ENCODE measurements at regions not wholly inside any gene's neighbourhood (a gene's known extent, or its start where the extent isn't known, plus 50 kb on each side); places are given as distances from the start of the nearest gene placed in this dataset.

DNA sequence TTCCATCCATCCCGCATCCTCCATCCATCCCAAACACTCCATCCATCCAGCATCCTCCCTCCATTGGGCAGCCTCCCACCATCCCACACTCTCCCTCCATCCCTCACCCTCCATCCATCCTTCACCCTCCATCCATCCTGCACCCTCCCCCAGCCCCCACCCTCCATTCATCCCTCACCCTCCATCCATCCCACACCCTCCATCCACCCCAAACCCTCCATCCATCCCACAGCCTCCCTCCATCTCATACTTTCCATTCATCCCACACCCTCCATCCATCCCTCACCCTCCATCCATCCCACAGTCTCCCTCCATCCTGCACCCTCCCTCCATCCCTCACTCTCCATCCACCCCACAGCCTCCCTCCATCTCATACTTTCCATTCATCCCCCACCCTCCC lies 60.4 kb downstream of the FOXI2 start:
- DNase-seq = no peak

DNA sequence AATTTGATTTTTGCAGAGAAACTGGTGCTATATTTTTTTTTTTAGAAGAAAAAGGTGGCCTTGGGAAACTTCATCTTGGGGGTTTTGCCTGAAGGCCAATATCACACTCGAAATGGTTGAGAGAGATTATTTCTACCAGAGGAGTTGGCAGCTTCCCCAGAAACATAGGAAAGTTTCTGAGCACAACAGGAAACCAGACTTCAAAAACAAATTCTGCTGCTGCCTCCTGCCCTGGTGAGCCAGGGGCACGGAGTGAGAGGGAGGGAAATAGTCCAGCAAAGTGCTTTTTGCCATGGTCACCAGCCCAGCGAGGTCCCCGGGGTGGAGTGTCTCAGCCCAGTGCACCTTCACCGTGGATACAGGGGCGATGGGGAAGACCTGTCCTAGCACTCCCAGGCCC lies 61.1 kb downstream of the FOXI2 start:
- DNase-seq = no peak

DNA sequence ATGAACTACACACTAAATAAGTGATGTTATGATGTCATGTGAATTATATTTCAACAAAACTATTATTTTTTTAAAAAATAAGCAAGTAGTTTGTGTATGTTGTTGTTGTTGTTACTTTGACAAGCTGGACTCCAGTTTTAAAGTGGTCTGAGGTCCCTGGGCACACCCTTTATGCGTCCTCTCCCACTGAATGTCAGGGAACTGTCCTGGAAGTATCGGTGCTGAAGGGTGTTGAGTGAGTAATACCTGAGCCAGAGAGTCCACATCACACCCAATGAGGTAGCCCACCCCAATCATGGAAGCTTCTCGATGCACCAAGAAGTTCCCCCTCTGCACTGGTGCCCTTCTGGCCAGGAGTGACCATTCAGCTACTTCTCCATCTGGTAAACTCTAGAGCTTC lies 64.3 kb downstream of the FOXI2 start:
- DNase-seq = no peak

DNA sequence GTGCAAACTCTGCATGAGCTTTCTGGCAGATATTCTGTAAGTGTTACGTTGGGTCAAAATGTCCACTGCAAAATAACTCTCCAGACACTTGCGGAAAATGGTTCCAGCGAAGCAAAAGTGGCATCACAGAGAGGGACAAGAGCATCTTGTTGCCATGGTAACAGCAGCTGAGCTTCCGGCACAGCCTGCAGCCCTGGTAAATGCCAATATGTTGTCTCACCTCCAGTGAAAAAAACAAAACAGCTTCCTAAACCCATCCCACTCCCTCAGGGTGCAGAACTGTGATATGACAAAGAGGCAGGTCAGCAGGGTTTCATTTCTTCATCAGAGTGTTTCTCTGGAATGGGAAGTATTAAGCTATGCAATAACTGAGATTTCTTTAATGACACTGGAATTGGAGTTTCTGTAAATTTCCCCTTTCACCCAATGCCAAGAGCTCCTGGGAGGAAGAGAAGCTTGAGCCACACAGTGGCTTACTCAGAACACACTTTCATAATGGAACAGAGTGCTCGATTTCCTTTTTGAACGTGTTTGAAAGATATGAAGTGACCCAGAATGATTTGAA lies 65.6 kb downstream of the FOXI2 start:
- DNase-seq = no peak

DNA sequence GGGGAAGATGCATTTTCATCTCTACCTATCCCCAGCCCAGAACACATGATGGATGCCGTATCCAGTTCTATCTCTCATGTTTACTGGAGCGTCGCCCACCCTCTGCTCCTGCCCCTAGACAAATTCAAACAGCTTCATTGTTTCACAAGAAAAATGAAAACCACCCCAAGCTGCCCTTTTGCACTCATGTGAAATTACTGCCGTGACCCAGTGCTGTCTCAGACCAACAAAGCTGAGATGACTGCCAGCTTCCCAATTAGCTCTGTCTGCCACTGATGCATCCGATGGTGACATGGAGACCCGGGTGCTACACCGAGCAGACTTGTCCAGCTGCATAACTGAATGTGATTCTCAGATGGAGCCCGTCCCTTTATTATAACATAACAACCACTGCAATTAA lies 67.7 kb downstream of the FOXI2 start:
- DNase-seq = no peak

DNA sequence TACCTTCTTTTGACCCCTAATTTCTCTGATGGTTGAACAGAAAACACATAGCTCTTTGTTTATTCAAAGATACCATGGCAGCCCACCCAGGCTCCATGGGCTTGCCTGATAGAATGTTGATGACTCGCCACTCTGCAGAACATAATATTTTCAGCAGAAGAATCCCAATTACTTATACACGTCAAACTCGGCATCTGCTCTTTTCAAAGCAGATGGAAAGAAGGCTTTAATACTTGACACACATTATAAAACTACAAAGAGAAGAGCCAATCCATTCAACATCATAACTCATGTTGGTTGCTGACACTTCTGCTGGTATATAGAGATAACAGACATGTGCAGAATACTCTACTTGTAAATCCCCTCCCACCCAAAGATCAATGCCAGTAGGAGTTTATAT lies 69.0 kb downstream of the FOXI2 start:
- DNase-seq = no peak

DNA sequence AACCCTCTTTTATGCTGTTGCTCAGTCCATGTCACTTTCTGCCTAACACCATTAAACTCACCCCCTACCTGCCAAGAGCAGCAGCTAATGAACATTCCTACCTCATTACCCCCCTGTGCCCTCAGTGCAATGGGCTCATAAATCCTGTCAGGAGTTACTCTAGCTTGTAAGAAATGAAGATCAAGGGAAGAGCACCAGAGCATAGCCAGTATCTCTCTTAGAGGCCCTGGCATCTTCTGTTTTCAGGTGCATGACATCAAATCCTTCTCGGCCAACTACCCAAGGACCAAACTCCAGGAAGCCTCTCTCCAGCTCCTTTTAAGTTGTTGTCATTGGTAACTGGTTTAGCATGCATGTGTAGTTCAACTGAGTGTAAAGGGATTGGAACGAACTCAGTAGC lies 75.1 kb downstream of the FOXI2 start:
- DNase-seq = no peak

DNA sequence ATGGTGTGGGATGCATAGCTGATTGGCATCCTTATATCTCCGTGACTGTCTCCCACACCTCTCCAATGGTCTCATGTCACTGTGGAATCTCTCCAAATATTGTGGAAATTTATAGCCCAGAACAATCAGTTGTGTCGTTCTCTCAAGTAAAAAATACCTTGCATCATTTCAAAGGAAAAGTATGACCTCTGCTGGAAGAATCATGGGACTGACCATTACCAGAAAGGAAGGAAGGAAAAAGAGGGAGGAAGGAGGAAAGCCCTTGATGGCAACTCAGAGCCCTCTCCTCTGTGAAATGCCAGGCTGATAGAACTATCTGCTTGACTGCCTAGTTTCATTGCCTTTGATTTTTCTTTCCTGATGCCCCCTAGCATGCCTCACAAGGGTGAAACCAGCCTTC lies 76.3 kb downstream of the FOXI2 start:
- peak; percentile 6 for DNase-seq

DNA sequence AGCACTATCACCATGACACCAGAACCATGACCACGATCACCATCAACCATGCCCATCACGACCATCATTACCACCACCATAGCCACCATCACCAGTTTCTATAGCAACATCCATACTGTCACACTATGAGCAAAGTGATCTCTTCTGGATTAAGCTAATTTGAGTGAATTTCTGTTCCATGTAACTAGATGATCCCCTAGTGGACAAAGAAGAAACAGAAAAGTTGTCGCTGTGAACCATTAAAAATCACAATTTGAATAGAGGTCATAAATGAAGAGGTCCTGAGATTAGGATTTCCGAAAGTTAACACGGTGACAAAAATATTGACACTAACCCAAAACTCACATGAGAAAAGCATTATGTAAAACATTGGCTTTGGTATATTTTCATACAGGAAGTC lies 77.6 kb downstream of the CLRN3 start:
- no peak for DNase-seq

DNA sequence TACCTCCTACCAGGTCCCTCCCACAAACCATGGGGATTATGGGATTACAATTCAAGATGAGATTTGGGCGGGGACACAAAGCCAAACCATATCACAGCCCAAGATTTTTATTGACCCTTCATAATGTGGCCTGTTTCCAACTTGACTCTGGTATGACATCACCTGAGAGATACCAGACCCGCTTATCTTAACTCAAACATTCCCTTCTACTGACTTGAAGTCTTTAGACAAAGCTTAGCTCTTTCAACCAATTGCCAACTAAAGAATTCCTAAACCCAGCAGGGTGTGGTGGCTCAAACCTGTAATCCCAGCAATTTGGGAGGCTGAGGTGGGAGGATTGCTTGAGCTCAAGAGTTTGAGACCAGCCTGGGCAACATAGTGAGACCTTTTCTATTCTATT lies 67.9 kb downstream of the CLRN3 start:
- DNase-seq = no peak

DNA sequence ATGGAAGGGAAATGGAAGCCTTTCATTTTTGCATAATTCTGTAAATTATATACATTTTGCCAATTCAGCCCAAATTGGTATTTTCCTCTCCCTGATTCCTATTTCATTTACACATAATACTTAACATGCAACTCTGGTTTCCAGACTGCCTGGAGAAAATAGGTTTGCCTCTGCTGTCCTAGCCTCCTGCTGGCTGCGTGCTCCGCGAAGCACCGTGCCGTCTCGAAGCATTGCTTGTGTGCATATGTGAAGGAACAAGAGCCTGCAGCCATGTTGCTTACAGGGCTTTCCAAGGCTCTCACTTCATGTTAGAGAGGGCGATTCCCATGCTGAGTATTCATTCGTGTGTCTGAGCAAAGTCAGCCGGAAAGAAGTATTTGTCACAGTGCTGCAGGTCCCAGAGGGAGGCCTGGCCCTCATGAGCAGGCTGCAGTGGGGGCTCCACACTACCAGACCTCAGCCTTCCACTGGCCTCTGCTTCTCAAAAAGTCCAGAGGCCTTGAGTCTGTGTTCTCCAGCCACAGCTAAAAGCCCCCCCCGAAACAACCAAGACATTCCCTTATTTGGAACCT lies 66.5 kb downstream of the CLRN3 start:
- DNase-seq = no peak

DNA sequence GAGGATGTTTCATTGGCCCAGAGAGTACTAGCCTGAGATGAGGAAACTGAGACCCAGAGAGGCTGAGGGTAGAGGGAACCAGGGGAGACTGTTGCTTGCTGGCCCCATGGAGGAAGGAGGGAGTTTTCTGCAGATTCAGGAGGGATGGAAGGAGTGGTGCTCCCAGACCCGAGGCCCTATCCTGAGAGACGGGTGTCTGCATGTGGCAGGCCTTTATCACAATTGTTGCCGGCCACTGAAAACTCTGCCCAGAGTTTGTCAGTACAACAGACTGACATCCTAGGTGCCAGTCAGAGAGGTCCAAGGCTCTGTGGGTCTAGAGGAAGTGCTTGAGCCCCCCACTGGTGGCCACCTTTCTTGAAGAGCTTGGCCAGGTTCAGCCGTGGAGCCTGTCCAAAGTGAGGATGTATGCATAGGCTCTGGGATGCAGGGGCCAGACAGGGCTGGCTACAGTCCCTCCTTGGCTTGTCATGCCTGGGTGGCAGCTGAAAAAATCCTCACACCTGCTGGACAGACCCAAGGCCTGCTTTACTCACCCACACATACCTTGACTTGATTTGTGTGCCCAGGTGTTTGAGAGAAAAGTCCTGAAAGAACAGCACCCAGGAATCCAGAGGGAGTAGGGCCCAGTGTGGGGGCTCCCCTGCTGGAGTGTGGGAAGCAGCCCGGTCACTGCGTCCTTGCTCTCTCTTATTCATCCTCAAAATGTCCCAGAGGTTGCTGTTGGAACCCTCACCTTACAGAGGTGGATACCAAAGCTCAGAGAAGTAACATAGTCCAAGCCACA lies 65.2 kb downstream of the CLRN3 start:
- no peak for DNase-seq

Measured in hematopoietic multipotent progenitor cell treated with erythropoietin and hydrocortisone succinate and interleukin-3 and kit ligand, for 8 days (in vitro differentiated cells).